ENCODE measurements at regions not wholly inside any gene's neighbourhood (a gene's known extent, or its start where the extent isn't known, plus 50 kb on each side); places are given as distances from the start of the nearest gene placed in this dataset.

GRCh38 chr12:58405363-58405762 is 464.0 kb downstream of the ATP23 start:
- H3K27me3 ChIP-seq: no peaks in the 10 kb centered on the region
- H3K27ac ChIP-seq: no peak overlapping the region
- TF ChIP-seq CTCF (IDR thresholded peaks at IDR 0.05): no peak
- DNase-seq (no peak), ATAC-seq (no peak)
- no peak overlapping the region for H3K4me3 ChIP-seq
- 94 to 96% methylated on average over 4 of the region's 4 CpGs for WGBS, 2 donors
- H3K9me3 ChIP-seq: peaks cover 0 to 20% (median 0%) of the 10 kb centered on the region in 11 donors
- H3K36me3 ChIP-seq: no peaks in the 10 kb centered on the region
- H3K4me1 ChIP-seq: peaks cover 0 to 9% (median 0%) of the 10 kb centered on the region in 9 donors
- intact Hi-C loops (cut with DNase I): no loop called here

GRCh38 chr12:58408516-58408915 is 467.1 kb downstream of the ATP23 start:
- Histone ChIP-seq H3K9me3 (no peaks in the 10 kb centered on the region), H3K4me3 (no peak overlapping the region), H3K27me3 (no peaks in the 10 kb centered on the region), H3K27ac (no peak overlapping the region), H3K4me1 (peaks cover 0 to 21% (median 5%) of the 10 kb centered on the region in 9 donors), H3K36me3 (no peaks in the 10 kb centered on the region)
- TF ChIP-seq CTCF (IDR thresholded peaks at IDR 0.05): no peak
- DNase-seq (no peak), ATAC-seq (peak in 6 of 8 donors; percentile 42 to 81 (median 49))
- 10 to 40% methylated on average over 1 of the region's 1 CpG for WGBS, 2 donors
- intact Hi-C loops (cut with DNase I): no loop called here

- peak in 2 of 8 donors; percentile 51 to 73 for ATAC-seq
- Histone ChIP-seq H3K4me1 (peaks cover 0 to 29% (median 5%) of the 10 kb centered on the region in 9 donors), H3K36me3 (no peaks in the 10 kb centered on the region), H3K27me3 (no peaks in the 10 kb centered on the region), H3K27ac (no peak overlapping the region), H3K9me3 (no peaks in the 10 kb centered on the region), H3K4me3 (no peak overlapping the region)
- intact Hi-C loops (cut with DNase I): no loop called here
- TF ChIP-seq CTCF (IDR thresholded peaks at IDR 0.05): no peak
- WGBS, 2 donors: 63 to 69% methylated on average over 2 of the region's 2 CpGs
- DNase-seq: no peak
Observed at GRCh38 chr12:58412461-58413060, 471.2 kb downstream of the ATP23 start.

- no peaks in the 10 kb centered on the region for H3K27me3 ChIP-seq
- peak overlapping the region in 1 of 10 donors; percentile 60 for H3K27ac ChIP-seq
- DNase-seq (no peak), ATAC-seq (peak in 1 of 8 donors; percentile 33)
- H3K4me3 ChIP-seq: no peak overlapping the region
- intact Hi-C loops (cut with DNase I): no loop called here
- WGBS, 2 donors: 66 to 77% methylated on average over 1 of the region's 1 CpG
- H3K36me3 ChIP-seq: no peaks in the 10 kb centered on the region
- no peaks in the 10 kb centered on the region for H3K9me3 ChIP-seq
- TF ChIP-seq CTCF (IDR thresholded peaks at IDR 0.05): no peak
- H3K4me1 ChIP-seq: peaks cover 0 to 27% (median 0%) of the 10 kb centered on the region in 9 donors
Observed at GRCh38 chr12:58413794-58414193, 472.4 kb downstream of the ATP23 start.
